ENCODE measurements at regions not wholly inside any gene's neighbourhood (a gene's known extent, or its start where the extent isn't known, plus 50 kb on each side); places are given as distances from the start of the nearest gene placed in this dataset.

DNA sequence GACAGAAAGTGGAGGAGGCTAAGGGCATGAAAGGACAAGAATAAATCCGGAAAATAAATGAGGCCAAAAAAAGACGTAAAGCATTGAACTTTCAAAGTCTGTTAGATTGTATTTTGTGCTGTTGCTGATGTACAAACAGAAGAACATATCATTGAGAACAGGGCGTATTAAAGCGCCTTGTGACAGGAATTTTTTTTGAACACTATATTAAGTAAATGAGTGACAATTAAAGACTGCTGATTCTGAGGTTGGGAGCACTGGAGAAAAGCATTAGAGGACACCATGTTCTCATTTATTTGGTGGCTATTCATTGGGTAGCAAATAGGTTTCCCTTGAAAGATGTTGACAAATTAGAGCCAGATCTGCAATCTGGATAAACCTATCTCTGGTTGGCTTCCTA is 137.3 kb upstream of the SGCD start:
- no peak for ATAC-seq
- DNase-seq: no peak
- no peak for TF ChIP-seq CTCF (IDR thresholded peaks at IDR 0.05)
- Histone ChIP-seq H3K27ac (no peak overlapping the region), H3K4me1 (no peaks in the 10 kb centered on the region), H3K9me3 (no peaks in the 10 kb centered on the region), H3K36me3 (no peaks in the 10 kb centered on the region), H3K27me3 (no peaks in the 10 kb centered on the region), H3K4me3 (no peak overlapping the region)
- intact Hi-C loops (cut with DNase I): no loop called here

DNA sequence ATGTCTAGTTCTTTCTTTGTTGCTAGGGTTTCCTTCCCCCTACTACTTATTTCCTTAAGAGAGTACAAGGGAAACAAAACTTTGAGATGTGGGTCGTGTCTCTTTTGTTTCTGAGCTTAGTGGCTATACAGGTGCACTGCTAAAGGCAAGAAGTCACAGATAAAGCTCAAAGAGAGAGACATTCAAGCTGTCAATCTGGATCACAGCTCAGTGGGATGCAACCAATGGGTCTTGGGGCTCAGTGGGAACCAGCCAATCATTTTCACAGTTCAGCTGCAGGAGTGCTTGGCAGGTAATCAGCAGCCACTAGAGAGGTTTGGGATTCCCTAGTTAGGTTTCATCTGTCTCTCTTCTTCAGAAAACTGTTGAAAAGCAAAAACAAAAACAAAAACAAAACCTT is 135.4 kb upstream of the SGCD start:
- no peak for ATAC-seq
- Histone ChIP-seq H3K36me3 (no peaks in the 10 kb centered on the region), H3K9me3 (no peaks in the 10 kb centered on the region), H3K4me1 (no peaks in the 10 kb centered on the region), H3K27me3 (no peaks in the 10 kb centered on the region), H3K4me3 (no peak overlapping the region), H3K27ac (no peak overlapping the region)
- no peak for TF ChIP-seq CTCF (IDR thresholded peaks at IDR 0.05)
- intact Hi-C loops (cut with DNase I): no loop called here
- DNase-seq: no peak

GRCh38 chr5:156197042-156197635 is 129.8 kb upstream of the SGCD start:
- no peak for DNase-seq
- Histone ChIP-seq H3K9me3 (no peaks in the 10 kb centered on the region), H3K27ac (no peak overlapping the region), H3K4me3 (no peak overlapping the region), H3K27me3 (no peaks in the 10 kb centered on the region), H3K4me1 (no peaks in the 10 kb centered on the region), H3K36me3 (no peaks in the 10 kb centered on the region)
- no peak for ATAC-seq
- intact Hi-C loops (cut with DNase I): no loop called here
- TF ChIP-seq CTCF (IDR thresholded peaks at IDR 0.05): no peak

DNA sequence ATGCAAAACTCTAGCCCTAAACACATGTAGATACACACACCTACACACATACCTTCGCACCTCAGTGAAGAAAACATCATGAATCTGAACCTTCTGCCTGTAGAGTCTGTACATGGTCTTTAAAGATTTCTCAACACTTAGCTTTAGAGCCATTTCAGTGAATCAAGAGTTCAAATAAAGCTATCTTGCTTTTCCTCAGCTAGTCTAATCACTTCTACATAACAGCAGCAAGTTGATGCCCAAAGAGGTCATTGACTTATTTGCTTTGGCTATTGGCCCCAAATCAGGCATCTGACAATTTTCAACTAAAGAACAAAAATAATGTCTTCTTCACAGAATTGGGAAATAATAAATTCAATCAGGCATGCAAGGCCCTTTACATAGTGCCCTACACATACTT is 127.9 kb upstream of the SGCD start:
- no peak for DNase-seq
- Histone ChIP-seq H3K27ac (no peak overlapping the region), H3K27me3 (no peaks in the 10 kb centered on the region), H3K9me3 (no peaks in the 10 kb centered on the region), H3K4me3 (no peak overlapping the region), H3K36me3 (no peaks in the 10 kb centered on the region), H3K4me1 (no peaks in the 10 kb centered on the region)
- intact Hi-C loops (cut with DNase I): no loop called here
- no peak for ATAC-seq
- no peak for TF ChIP-seq CTCF (IDR thresholded peaks at IDR 0.05)

DNA sequence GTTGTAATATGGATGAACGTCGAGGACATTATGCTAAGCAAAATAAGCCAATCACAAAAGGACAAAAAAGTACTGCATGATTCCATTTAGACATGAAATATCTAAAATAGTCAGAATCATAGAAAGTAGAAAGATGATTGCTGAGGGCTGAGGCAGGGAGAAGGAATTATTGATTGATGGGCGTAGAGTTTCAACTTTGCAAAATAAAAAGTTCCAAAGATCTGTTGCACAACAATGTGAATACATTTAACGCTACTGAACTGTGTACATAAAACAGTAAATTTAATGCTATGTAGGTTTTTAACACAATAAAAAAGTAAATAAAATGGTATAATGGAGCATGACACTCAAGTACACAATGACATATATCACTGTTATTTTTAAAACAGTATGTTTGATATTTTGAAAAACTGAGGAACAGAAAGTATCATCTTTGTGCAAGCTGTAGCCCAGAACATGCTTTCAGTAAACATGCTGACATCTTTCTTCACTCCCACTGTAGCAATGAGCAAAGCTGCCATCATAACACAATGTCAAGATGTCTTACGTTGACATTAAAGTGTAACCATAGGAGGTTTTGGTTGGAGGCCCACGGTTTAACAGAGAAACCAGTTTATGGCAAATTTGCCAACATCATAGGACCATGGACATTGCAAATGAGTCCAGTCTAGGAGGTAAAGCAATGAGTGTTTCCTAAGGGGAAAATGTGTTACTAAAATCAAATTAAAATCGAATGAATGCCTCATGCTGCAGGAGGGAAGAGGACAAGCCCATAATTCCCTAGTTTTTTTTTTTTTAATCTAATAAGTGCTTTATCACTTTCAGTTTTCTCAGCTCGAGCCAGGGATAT is 125.8 kb upstream of the SGCD start:
- no peak overlapping the region for H3K27ac ChIP-seq
- no peaks in the 10 kb centered on the region for H3K4me1 ChIP-seq
- intact Hi-C loops (cut with DNase I): no loop called here
- H3K27me3 ChIP-seq: no peaks in the 10 kb centered on the region
- DNase-seq: no peak
- ATAC-seq: no peak
- no peak for TF ChIP-seq CTCF (IDR thresholded peaks at IDR 0.05)
- no peaks in the 10 kb centered on the region for H3K9me3 ChIP-seq
- no peaks in the 10 kb centered on the region for H3K36me3 ChIP-seq
- no peak overlapping the region for H3K4me3 ChIP-seq
